A673 (cell line): ENCODE measurements at regions not wholly inside any gene's neighbourhood (a gene's known extent, or its start where the extent isn't known, plus 50 kb on each side); places are given as distances from the start of the nearest gene placed in this dataset.

Experiments
- BruUV-seq: library from RNA; stranded (reverse); fragments of 400-500 nt; replicated peaks from 2 replicates; lab custom pipeline; 2021; lab: Mats Ljungman, UMichigan
- CTCF ChIA-PET: fragments of 300-600 bp; sonication (Branson Sonifier 250); formaldehyde crosslinking; loops from one replicate; lab custom pipeline; 2022; ENCODE audit warnings: antibody characterized with exemption; lab: Charles Lee
- POLR2A ChIA-PET: fragments of 300-600 bp; sonication (Branson Sonifier 250); formaldehyde crosslinking; loops from one replicate; lab custom pipeline; 2022; ENCODE audit warnings: antibody characterized with exemption; ENCODE audit not compliant: low non-redundant PET; lab: Charles Lee
- DNase-seq: peaks from one replicate; pipeline ENCODE4 v3.0.0-alpha.2; 2015; ENCODE audit warnings: low spot score
- H3K27ac ChIP-seq: fragments of 200-600 bp; sonication (generic); 2 replicates; pipeline ENCODE4 v1.5.1; 2016; ENCODE audit warnings: mixed run types, low read depth, mild to moderate bottlenecking, mixed read lengths, antibody characterized with exemption, low read length; ENCODE audit not compliant: poor library complexity, severe bottlenecking
- H3K27me3 ChIP-seq: fragments of 200-600 bp; sonication (generic); replicated peaks from 2 replicates; pipeline ENCODE4 v1.6.1; 2017; ENCODE audit warnings: mixed run types, low read depth, mild to moderate bottlenecking, mixed read lengths, antibody characterized with exemption, low read length; ENCODE audit not compliant: insufficient read depth, poor library complexity
- H3K36me3 ChIP-seq: fragments of 200-600 bp; sonication (generic); 2 replicates; pipeline ENCODE4 v1.6.1; 2016; ENCODE audit warnings: mixed run types, mild to moderate bottlenecking, mixed read lengths, antibody characterized with exemption, low read length; ENCODE audit not compliant: insufficient read depth, poor library complexity, severe bottlenecking
- H3K4me1 ChIP-seq: fragments of 200-600 bp; sonication (generic); 2 replicates; pipeline ENCODE4 v1.6.1; 2017; ENCODE audit warnings: mixed run types, mild to moderate bottlenecking, mixed read lengths, antibody characterized with exemption, low read length; ENCODE audit not compliant: insufficient read depth, poor library complexity, severe bottlenecking
- H3K4me3 ChIP-seq: fragments of 200-600 bp; sonication (generic); 2 replicates; pipeline ENCODE4 v1.5.1; 2016; ENCODE audit warnings: low read depth, mixed run types, mild to moderate bottlenecking, mixed read lengths, low read length; ENCODE audit not compliant: poor library complexity, severe bottlenecking
- H3K9me3 ChIP-seq: fragments of 200-600 bp; sonication (generic); 2 replicates; pipeline ENCODE4 v1.6.1; 2016; ENCODE audit warnings: mixed run types, low read depth, mild to moderate bottlenecking, mixed read lengths, antibody characterized with exemption, low read length; ENCODE audit not compliant: poor library complexity, severe bottlenecking
- CTCF ChIP-seq: fragments of 300-800, 200-600 bp; sonication (generic); conservative IDR thresholded peaks from 2 replicates; pipeline ENCODE4 v1.5.1; 2017; ENCODE audit warnings: low read depth, mild to moderate bottlenecking, antibody characterized with exemption, low read length, moderate library complexity, mixed read lengths
- EZH2 ChIP-seq: fragments of 200-600 bp; sonication (generic); IDR thresholded peaks from 2 replicates; pipeline ENCODE4 v1.6.1; 2017; ENCODE audit warnings: borderline replicate concordance, low read depth, mild to moderate bottlenecking, mixed read lengths, antibody characterized with exemption, low read length; ENCODE audit not compliant: poor library complexity, severe bottlenecking
- intact Hi-C: fragments of 100-400 bp; cut with micrococcal nuclease; formaldehyde crosslinking; loops from one replicate; pipeline ENCODE4 v1.10.0; 2022; ENCODE audit not compliant: unreplicated experiment

- TF ChIP-seq CTCF: no peak
- TF ChIP-seq EZH2: no peak
- no TSS peak for BruUV-seq
These were observed 101.6 kb upstream of the INSIG1 start for GRCh38 chr7:155195939-155196523.

GRCh38 chr7:155198196-155198892 is 99.3 kb upstream of the INSIG1 start:
- Histone ChIP-seq H3K36me3 (no peaks in the 10 kb centered on the region), H3K27ac (no peak overlapping the region), H3K27me3 (peaks cover 28% of the 10 kb centered on the region), H3K4me1 (no peaks in the 10 kb centered on the region), H3K9me3 (peaks cover 6% of the 10 kb centered on the region), H3K4me3 (no peak overlapping the region)
- no TSS peak for BruUV-seq
- intact Hi-C loops: no loop called here
- ChIA-PET POLR2A (no interaction called here), CTCF (no interaction called here)
- TF ChIP-seq CTCF: no peak
- TF ChIP-seq EZH2: no peak
- DNase-seq: no peak

More at GRCh38 chr7:155195939-155196523, 101.6 kb upstream of the INSIG1 start:
- H3K36me3 ChIP-seq: no peaks in the 10 kb centered on the region
- intact Hi-C loops: no loop called here
- no peak overlapping the region for H3K27ac ChIP-seq
- no peak overlapping the region for H3K4me3 ChIP-seq
- H3K9me3 ChIP-seq: peaks cover 6% of the 10 kb centered on the region
- no peaks in the 10 kb centered on the region for H3K4me1 ChIP-seq
- peaks cover 51% of the 10 kb centered on the region for H3K27me3 ChIP-seq
- DNase-seq: no peak
- ChIA-PET CTCF (no interaction called here), POLR2A (no interaction called here)

GRCh38 chr7:155198901-155199845 is 98.5 kb upstream of the INSIG1 start:
- no peak for DNase-seq
- BruUV-seq: no TSS peak
- TF ChIP-seq EZH2: no peak
- TF ChIP-seq CTCF: no peak
- intact Hi-C loops: no loop called here
- Histone ChIP-seq H3K4me3 (no peak overlapping the region), H3K9me3 (peaks cover 6% of the 10 kb centered on the region), H3K27ac (no peak overlapping the region), H3K4me1 (no peaks in the 10 kb centered on the region), H3K36me3 (no peaks in the 10 kb centered on the region), H3K27me3 (peaks cover 21% of the 10 kb centered on the region)
- ChIA-PET POLR2A (no interaction called here), CTCF (no interaction called here)
